Activated T-cell treated with anti-CD3 and anti-CD28 coated beads for 1 hour (primary cell): ENCODE measurements at regions not wholly inside any gene's neighbourhood (a gene's known extent, or its start where the extent isn't known, plus 50 kb on each side); places are given as distances from the start of the nearest gene placed in this dataset.
"Not testable (repeated sequence)": the region's sequence is repeated elsewhere in the genome, so short reads cannot be mapped to it uniquely, and the experiment has no call there.

Source experiments
- DNase-seq: peaks from one replicate; pipeline ENCODE4 v3.0.0-alpha.2; 2020; ENCODE audit warnings: low read depth

DNA sequence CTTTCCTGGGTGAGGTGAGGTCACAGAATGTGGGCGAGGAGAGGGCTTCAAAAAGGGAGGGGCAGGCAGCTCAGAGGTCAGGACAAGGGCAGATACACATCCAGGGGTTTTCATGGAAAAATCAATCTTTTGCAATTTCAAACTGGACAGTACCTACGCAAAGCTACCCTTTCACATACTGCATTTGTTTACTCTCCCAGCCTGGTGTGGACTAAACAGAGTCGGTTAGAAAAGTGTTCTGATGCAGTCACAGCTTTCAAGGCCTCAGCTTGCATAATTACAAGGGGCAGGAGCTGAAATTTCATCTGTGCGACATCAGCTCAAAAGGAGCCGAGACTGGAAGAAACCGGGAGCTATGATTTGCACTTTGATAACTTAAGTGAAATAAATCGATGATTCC lies 351.8 kb downstream of the TEX29 start:
- not testable (repeated sequence) for DNase-seq

GRCh38 chr13:111678120-111678882 lies 357.9 kb downstream of the TEX29 start:
- not testable (repeated sequence) for DNase-seq

DNA sequence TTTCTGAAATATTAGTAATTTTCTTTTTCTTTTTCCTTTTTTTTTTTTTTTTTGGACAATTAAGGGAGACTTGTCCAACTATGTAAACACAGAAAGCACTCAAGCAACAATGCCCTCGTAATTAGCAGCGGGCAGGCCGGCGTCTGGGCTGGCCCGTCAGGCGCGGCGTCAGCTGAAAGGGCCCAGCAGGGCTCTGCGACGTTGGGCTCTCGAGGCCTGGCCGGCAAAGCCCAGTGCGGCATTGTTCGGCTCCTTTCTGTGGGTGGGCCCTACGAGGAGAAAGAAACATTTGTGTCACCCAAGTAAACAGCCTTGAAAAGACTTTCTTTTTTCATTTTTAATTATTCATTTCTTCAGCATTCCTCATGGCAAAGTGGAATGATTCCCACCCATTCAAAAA lies 359.2 kb downstream of the TEX29 start:
- DNase-seq, result not testable (repeated sequence)

DNA sequence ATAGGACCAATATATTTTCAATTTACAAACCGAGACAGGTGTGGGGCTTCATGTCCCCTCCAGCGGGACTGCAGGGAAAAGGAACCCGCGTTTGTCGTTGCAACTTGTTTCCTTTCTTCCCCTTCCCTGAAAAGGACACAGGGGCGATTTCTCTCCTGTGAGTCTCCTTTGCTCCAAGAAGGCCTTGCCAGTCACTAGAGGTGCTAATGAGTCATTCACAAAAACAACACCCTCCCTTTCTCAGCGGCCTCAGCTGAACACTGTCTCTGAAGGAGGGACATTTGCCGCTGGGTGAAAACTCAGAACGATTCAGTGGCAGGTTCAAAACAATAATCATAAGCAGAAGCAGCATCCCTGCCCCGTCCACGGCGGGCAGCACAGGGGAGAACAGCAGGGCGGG lies 359.7 kb downstream of the TEX29 start:
- not testable (repeated sequence) for DNase-seq

DNA sequence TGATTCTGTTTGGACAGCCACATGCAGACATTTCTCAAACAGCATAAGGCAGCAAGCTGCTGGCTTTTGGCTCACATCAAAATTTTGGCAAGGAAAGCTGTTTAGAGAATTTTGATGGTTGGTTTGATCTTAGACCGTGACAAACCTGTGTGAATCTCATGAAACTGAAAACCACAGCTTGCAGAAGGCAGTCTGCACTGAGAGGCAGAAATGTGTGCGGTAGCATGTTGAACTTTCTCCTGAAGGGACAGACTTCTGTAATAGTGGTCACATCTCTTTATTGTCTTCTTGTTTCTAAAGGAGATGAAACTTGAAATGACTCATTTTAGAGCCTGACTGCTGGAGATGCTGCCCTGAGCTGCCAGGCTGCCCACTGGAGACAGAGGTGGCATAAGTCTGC lies 371.6 kb downstream of the TEX29 start:
- not testable (repeated sequence) for DNase-seq

GRCh38 chr13:111696121-111696520 lies 370.8 kb upstream of the SOX1 start:
- DNase-seq, result not testable (repeated sequence)

GRCh38 chr13:111702059-111702458 lies 364.9 kb upstream of the SOX1 start:
- DNase-seq, result not testable (repeated sequence)
